Psoas muscle (tissue), 7 donors: ENCODE measurements at regions not wholly inside any gene's neighbourhood (a gene's known extent, or its start where the extent isn't known, plus 50 kb on each side); places are given as distances from the start of the nearest gene placed in this dataset.

Source experiments
- ATAC-seq, 4 donors: fragments of 200-7000 bp; cut with Tn5 transposase; one replicate each; pipeline ENCODE4 v1.9.1; 2020; ENCODE audit warnings: moderate library complexity in 3 of 4, mild to moderate bottlenecking in 2 of 4
- DNase-seq, 2 donors: peaks; one replicate each; pipeline ENCODE4 v3.0.0-alpha.2; 2020
- H3K27ac ChIP-seq: fragments of 200-600 bp; one replicate; pipeline ENCODE4 v1.8.0; 2022
- H3K27me3 ChIP-seq, 3 donors: fragments of 200-600 bp in 1 of 3; one replicate each; pipeline versions ENCODE4 v1.6.1 to v1.8.0; 2013 to 2022; ENCODE audit warnings: low read length in 2 of 3, mild to moderate bottlenecking in 2 of 3, moderate library complexity in 1 of 3; ENCODE audit not compliant: insufficient read depth in 3 of 3
- H3K36me3 ChIP-seq, 2 donors: fragments of 200-600 bp in 1 of 2; one replicate each; pipeline versions ENCODE4 v1.6.1 to v1.8.0; 2013 to 2022; ENCODE audit warnings: low read depth in 1 of 2, mild to moderate bottlenecking in 1 of 2, moderate library complexity in 1 of 2; ENCODE audit not compliant: insufficient read depth in 1 of 2
- H3K4me1 ChIP-seq: fragments of 200-600 bp; one replicate; pipeline ENCODE4 v1.8.0; 2022
- H3K4me3 ChIP-seq: fragments of 200-600 bp; one replicate; pipeline ENCODE4 v1.8.0; 2022; ENCODE audit warnings: mild to moderate bottlenecking
- H3K9me3 ChIP-seq: fragments of 200-600 bp; one replicate; pipeline ENCODE4 v1.8.0; 2022
- WGBS, 3 donors: extraction: QIAGEN DNeasy Blood & Tissue Kit; methylation state at CpG; one replicate each; pipeline versions ENCODE4 v1.1.6 to v1.1.7; 2013; 5-methylcytosine and 5-hydroxymethylcytosine counted together
- intact Hi-C, 2 donors: fragments of 100-400 bp; cut with DNase I; formaldehyde crosslinking; loops; one replicate each; pipeline versions ENCODE4 v1.11.0 to v1.14.2; 2022
- TF ChIP-seq, protein P1 (sequence below): fragments of 200-600 bp; IDR thresholded peaks from one replicate; pipeline ENCODE4 v1.8.0; 2022; ENCODE audit warnings: antibody characterized with exemption
- donor health status: healthy with polysubstance abuse.
- donor health status: DM: no; HTN: no; CAD: no; lungs with moderate emphysema.
- donor health status: Bipolar disorder and iron deficiency.
- donor health status: healthy.
- donor health status: DM: yes; HTN: yes; CAD: no.
- donor health status: DM: no; HTN: no; CAD: no.
- donor health status: DM: yes; HTN: yes; CAD: no.

DNA sequence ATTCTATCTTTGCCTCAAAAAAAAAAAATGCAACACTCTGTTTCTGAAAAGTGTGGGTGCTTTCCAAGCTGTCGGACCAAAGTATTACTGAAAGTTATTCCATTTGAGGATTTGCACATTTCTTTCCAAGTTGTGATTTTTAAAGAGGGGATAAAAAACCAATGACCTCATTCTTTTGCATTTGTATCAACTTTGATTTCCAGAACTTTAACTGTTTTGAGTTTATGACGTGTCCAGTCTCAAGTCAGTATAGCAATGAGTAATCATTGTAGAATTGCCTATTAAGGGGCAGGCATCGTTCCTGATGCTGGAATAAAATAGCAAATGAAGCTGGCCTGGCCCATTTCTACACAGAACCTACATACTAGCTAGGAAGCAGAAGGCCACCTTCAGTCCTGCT lies 229.6 kb upstream of the RBFOX1 start:
- ATAC-seq: no peak
- intact Hi-C loops: no loop called here
- no peak overlapping the region for H3K4me3 ChIP-seq
- H3K4me1 ChIP-seq: no peaks in the 10 kb centered on the region
- 41 to 66% (median 48%) methylated on average over 3 of the region's 3 CpGs for WGBS, 3 donors
- DNase-seq: no peak
- no peaks in the 10 kb centered on the region for H3K36me3 ChIP-seq
- no peak overlapping the region for H3K27ac ChIP-seq
- no peaks in the 10 kb centered on the region for H3K9me3 ChIP-seq
- H3K27me3 ChIP-seq: peaks cover 0 to 4% (median 0%) of the 10 kb centered on the region in 3 donors
- TF ChIP-seq, protein P1, sequence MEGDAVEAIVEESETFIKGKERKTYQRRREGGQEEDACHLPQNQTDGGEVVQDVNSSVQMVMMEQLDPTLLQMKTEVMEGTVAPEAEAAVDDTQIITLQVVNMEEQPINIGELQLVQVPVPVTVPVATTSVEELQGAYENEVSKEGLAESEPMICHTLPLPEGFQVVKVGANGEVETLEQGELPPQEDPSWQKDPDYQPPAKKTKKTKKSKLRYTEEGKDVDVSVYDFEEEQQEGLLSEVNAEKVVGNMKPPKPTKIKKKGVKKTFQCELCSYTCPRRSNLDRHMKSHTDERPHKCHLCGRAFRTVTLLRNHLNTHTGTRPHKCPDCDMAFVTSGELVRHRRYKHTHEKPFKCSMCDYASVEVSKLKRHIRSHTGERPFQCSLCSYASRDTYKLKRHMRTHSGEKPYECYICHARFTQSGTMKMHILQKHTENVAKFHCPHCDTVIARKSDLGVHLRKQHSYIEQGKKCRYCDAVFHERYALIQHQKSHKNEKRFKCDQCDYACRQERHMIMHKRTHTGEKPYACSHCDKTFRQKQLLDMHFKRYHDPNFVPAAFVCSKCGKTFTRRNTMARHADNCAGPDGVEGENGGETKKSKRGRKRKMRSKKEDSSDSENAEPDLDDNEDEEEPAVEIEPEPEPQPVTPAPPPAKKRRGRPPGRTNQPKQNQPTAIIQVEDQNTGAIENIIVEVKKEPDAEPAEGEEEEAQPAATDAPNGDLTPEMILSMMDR: no peak

DNA sequence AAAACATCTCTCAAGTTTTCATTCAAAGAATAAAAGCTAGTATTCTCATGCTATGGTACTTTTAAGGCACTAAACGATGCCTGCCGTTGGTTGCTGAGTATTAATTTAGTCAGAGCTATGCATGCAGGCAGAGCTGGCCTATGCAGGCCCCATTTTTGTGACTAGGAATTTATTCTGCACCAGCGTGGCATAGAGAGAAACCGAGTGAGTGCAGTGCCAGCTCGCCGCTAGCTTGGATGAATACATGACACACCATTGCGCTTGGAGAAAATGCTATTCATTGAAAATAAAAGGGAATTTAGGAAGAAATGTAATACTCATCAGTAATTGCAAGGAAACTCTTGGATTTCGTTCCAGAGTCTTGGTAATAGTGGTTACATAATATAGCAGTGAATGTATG lies 231.6 kb upstream of the RBFOX1 start:
- H3K4me1 ChIP-seq: no peaks in the 10 kb centered on the region
- no peaks in the 10 kb centered on the region for H3K9me3 ChIP-seq
- no peaks in the 10 kb centered on the region for H3K36me3 ChIP-seq
- DNase-seq: no peak
- WGBS, 3 donors: 82 to 85% (median 84%) methylated on average over 8 of the region's 8 CpGs
- intact Hi-C loops: no loop called here
- H3K27ac ChIP-seq: no peak overlapping the region
- H3K27me3 ChIP-seq: peaks cover 0 to 4% (median 0%) of the 10 kb centered on the region in 3 donors
- no peak for ATAC-seq
- TF ChIP-seq, protein P1: no peak
- H3K4me3 ChIP-seq: no peak overlapping the region

DNA sequence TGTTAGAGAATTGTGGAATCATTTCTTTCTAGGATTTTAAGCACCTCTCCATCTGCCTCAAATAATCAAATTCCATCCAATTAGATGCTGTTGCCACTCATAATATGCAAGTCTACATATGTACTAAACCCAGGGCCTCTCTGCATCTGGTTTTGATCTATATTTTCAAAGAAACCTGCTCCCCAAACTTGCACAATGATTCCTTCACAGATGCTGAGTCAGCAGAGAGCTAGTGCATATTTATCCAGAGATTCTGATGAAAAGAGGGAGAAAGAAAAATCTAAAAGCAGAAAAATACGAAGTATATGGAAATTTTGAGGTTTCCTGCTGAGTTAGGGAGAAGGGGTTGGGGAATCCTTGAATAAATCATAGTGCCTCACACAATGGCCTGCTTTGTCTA lies 235.1 kb upstream of the RBFOX1 start:
- TF ChIP-seq, protein P1: no peak
- H3K4me3 ChIP-seq: no peak overlapping the region
- no peaks in the 10 kb centered on the region for H3K36me3 ChIP-seq
- WGBS, 3 donors: 21 to 24% (median 23%) methylated on average over 1 of the region's 1 CpG
- ATAC-seq (no peak), DNase-seq (no peak)
- no peaks in the 10 kb centered on the region for H3K4me1 ChIP-seq
- no peaks in the 10 kb centered on the region for H3K9me3 ChIP-seq
- intact Hi-C loops: no loop called here
- H3K27ac ChIP-seq: no peak overlapping the region
- peaks cover 0 to 5% (median 0%) of the 10 kb centered on the region in 3 donors for H3K27me3 ChIP-seq

DNA sequence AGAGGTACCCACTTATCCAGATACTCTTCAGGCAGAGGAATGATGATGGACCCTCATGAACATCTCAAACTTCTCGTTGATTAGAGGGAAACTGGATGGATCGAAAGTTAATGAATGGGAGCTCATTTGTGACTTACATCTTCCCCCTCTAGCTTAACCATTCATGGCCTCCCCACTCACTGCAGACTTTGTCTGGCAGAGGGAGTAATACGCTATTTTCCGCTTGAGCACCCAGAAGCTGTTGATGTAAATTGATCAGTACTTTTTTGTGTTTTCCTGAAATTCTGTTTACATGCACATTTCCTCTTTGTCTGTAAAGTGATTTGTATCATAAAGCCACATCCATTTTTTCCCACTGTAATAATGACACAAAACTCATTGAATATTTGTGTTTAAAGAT lies 239.1 kb upstream of the RBFOX1 start:
- 94 to 97% (median 96%) methylated on average over 4 of the region's 4 CpGs for WGBS, 3 donors
- Histone ChIP-seq H3K4me3 (no peak overlapping the region), H3K27ac (no peak overlapping the region), H3K27me3 (peaks cover 0 to 29% (median 0%) of the 10 kb centered on the region in 3 donors), H3K36me3 (no peaks in the 10 kb centered on the region), H3K4me1 (no peaks in the 10 kb centered on the region), H3K9me3 (no peaks in the 10 kb centered on the region)
- no peak for DNase-seq
- TF ChIP-seq, protein P1: no peak
- ATAC-seq: no peak
- intact Hi-C loops: no loop called here

DNA sequence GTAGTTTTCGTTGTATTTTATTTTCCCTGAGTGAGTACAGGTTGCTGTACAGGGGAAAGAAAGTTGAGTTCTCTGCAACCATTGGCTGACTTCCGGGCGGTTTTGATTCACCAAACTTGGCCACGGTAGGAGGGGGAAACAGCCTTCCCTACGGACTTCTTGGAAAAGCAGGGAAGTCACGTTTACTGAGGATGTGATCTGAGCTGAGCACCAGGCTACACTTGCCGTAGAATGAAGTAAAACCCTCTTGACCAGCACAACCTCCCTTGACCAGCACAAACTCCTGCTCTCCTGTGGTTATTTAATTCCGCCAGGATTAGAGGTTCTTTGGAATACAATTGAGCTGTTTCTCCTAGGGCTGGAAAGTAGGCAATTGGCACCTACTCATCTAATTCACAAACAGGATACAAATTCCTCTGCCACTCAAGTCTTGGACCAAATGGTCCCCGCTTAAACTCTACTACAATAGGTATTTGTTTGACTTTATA lies 242.0 kb upstream of the RBFOX1 start:
- no peak for DNase-seq
- intact Hi-C loops: no loop called here
- Histone ChIP-seq H3K36me3 (no peaks in the 10 kb centered on the region), H3K4me1 (no peaks in the 10 kb centered on the region), H3K9me3 (no peaks in the 10 kb centered on the region), H3K27ac (no peak overlapping the region), H3K4me3 (no peak overlapping the region), H3K27me3 (peaks cover 0 to 37% (median 0%) of the 10 kb centered on the region in 3 donors)
- no peak for ATAC-seq
- 11 to 20% (median 12%) methylated on average over 9 of the region's 9 CpGs for WGBS, 3 donors
- TF ChIP-seq, protein P1: no peak
